Ovary (tissue), 7 donors: ENCODE measurements at regions not wholly inside any gene's neighbourhood (a gene's known extent, or its start where the extent isn't known, plus 50 kb on each side); places are given as distances from the start of the nearest gene placed in this dataset.

Source experiments
- DNase-seq, 5 donors: peaks; one replicate each; pipeline ENCODE4 v3.0.0-alpha.2; 2019 to 2020
- H3K27ac ChIP-seq, 2 donors: fragments of 200-600 bp; one replicate each; pipeline versions ENCODE4 v1.5.1 to v1.8.0; 2019 to 2022
- H3K27me3 ChIP-seq: fragments of 200-600 bp; one replicate; pipeline ENCODE4 v1.8.0; 2022
- H3K36me3 ChIP-seq: fragments of 200-600 bp; sonication (generic); one replicate; pipeline ENCODE4 v1.5.1; 2019
- H3K4me1 ChIP-seq: one replicate; pipeline ENCODE4 v1.8.1; 2013; ENCODE audit warnings: mild to moderate bottlenecking, moderate library complexity; ENCODE audit not compliant: insufficient read depth
- H3K4me3 ChIP-seq: fragments of 200-600 bp; sonication (generic); one replicate; pipeline ENCODE4 v1.5.1; 2017
- H3K9me3 ChIP-seq, 2 donors: fragments of 200-600 bp in 1 of 2; sonication (generic) in 1 of 2; one replicate each; pipeline versions ENCODE4 v1.5.1 to v1.8.1; 2013 to 2019; ENCODE audit warnings: mild to moderate bottlenecking in 1 of 2, moderate library complexity in 1 of 2
- EP300 ChIP-seq: sonication (generic); formaldehyde crosslinking; IDR thresholded peaks from one replicate; pipeline ENCODE4 v1.6.1; 2017; ENCODE audit warnings: antibody characterized with exemption
- POLR2A ChIP-seq: fragments of 450-650 bp; IDR thresholded peaks from one replicate; pipeline ENCODE4 v1.6.1; 2017; ENCODE audit warnings: antibody characterized with exemption, mild to moderate bottlenecking, moderate library complexity
- WGBS, 3 donors: extraction: QIAGEN DNeasy Blood & Tissue Kit in 1 of 3; methylation state at CpG; one replicate each; pipeline versions ENCODE4 v1.1.5 to v1.1.7; 2013 to 2017; 5-methylcytosine and 5-hydroxymethylcytosine counted together
- intact Hi-C, 4 donors: fragments of 100-400 bp; cut with DNase I; formaldehyde crosslinking; loops; one replicate each; pipeline versions ENCODE4 v1.11.0 to v1.15.1; 2022 to 2023
- TF ChIP-seq, protein P1 (sequence below), 3 donors: fragments of 450-650 bp in 2 of 3; fragments of 200-600 bp in 1 of 3; IDR thresholded peaks; one replicate each; pipeline versions ENCODE4 v1.5.1 to v1.8.0; 2016 to 2022; ENCODE audit warnings: antibody characterized with exemption in 3 of 3, mild to moderate bottlenecking in 1 of 3
- donor health status: DM: no; HTN: no; CAD: no; lungs with moderate emphysema.
- donor health status: DM: no; HTN: no; CAD: no.
- donor health status: Bipolar disorder and iron deficiency.
- donor health status: DM: no; HTN: no; CAD: no.
- donor health status: DM: yes; HTN: yes; CAD: no.

DNA sequence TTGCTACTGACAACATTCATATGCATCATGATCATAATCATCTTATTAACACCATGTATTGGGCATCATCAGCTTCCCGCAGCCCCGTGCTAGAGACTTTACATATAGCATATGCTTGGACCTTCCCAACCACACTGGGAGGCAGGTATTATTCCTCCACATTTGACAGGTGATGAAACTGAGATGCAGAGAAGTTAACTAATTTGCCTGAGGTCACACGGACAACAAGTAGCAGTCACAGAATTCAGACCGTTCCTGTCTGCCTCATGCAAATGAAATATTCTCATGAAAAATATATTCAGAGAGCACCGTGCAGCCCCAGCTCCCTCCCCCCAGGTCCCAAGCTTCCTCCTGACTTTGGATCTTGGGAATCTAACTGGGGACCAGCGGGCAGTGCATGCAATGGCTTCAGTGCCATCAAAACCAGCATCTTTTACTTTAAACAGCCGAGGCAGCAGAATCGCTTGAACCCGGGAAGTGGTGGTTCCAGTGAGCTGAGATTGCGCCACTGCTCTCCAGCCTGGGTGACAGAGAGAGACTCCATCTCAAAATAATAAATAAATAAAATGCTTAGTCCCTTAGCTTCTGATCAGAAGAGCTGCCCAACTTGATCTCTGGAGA lies 112.2 kb upstream of the GPR26 start:
- Histone ChIP-seq H3K4me1 (no peaks in the 10 kb centered on the region), H3K9me3 (no peaks in the 10 kb centered on the region), H3K27me3 (no peaks in the 10 kb centered on the region), H3K27ac (no peak overlapping the region), H3K36me3 (no peaks in the 10 kb centered on the region), H3K4me3 (no peak overlapping the region)
- intact Hi-C loops: loop anchor here in 1 of 4 donors (10.0 kb wide), 1 partner anchor 419 kb away; the partner anchor contains the start of gene HMX3
- TF ChIP-seq, protein P1, sequence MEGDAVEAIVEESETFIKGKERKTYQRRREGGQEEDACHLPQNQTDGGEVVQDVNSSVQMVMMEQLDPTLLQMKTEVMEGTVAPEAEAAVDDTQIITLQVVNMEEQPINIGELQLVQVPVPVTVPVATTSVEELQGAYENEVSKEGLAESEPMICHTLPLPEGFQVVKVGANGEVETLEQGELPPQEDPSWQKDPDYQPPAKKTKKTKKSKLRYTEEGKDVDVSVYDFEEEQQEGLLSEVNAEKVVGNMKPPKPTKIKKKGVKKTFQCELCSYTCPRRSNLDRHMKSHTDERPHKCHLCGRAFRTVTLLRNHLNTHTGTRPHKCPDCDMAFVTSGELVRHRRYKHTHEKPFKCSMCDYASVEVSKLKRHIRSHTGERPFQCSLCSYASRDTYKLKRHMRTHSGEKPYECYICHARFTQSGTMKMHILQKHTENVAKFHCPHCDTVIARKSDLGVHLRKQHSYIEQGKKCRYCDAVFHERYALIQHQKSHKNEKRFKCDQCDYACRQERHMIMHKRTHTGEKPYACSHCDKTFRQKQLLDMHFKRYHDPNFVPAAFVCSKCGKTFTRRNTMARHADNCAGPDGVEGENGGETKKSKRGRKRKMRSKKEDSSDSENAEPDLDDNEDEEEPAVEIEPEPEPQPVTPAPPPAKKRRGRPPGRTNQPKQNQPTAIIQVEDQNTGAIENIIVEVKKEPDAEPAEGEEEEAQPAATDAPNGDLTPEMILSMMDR (IDR thresholded peaks at IDR 0.05): no peak
- no peak for TF ChIP-seq EP300
- no peak for TF ChIP-seq POLR2A
- 75 to 82% (median 81%) methylated on average over 10 of the region's 10 CpGs for WGBS, 3 donors
- DNase-seq: no peak

DNA sequence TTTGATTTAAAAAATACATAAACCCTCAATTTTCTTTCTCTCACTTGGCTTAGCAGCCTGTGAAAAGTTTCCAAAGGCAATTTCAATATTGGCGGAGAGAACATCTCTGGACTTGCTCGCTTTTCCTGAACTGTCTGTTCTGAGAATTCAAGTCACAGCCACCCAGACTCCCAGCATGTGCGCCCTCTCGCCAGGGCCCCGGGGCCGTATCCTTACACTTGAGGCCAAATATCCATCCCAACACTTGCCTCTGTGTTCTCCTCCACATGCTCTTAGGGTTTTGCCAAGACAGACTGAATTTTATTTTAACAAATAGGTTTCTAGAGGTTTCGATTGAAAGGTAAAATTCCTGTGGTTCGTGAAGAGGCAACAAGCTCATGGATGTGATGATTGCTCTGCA lies 111.5 kb upstream of the GPR26 start:
- 76 to 82% (median 79%) methylated on average over 8 of the region's 8 CpGs for WGBS, 3 donors
- no peaks in the 10 kb centered on the region for H3K36me3 ChIP-seq
- intact Hi-C loops: loop anchor here in 3 of 4 donors (5.0 to 10.0 kb wide), 2 partner anchors 420 to 422 kb away; partner anchors contain the start of gene HMX3 (in 1 of the 3)
- H3K27ac ChIP-seq: no peak overlapping the region
- no peak for DNase-seq
- no peaks in the 10 kb centered on the region for H3K4me1 ChIP-seq
- no peaks in the 10 kb centered on the region for H3K9me3 ChIP-seq
- no peaks in the 10 kb centered on the region for H3K27me3 ChIP-seq
- TF ChIP-seq, protein P1 (IDR thresholded peaks at IDR 0.05): no peak
- TF ChIP-seq POLR2A (no peak), EP300 (no peak)
- H3K4me3 ChIP-seq: no peak overlapping the region

DNA sequence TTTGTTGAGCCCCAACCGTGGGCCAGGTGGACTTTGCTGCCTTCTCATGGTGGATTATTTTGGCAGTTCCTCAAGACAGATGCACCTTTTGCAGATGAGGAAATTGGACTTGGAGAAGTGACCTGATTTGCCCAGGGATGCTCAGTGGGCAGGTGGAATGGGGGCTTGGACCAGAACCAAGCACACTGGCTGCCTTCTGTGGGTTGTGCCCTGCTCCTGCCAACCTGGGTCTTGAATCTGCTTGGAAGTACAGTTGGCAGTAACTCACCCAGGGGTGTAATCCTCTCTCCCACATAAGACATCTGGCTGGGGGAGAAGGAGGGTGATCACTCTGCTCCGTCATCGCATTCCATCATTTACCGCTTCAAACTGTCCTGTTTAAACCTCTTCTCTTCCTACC lies 110.5 kb upstream of the GPR26 start:
- H3K4me3 ChIP-seq: no peak overlapping the region
- no peaks in the 10 kb centered on the region for H3K4me1 ChIP-seq
- no peaks in the 10 kb centered on the region for H3K27me3 ChIP-seq
- no peak overlapping the region for H3K27ac ChIP-seq
- no peak for DNase-seq
- whole genome bisulfite sequencing, 3 donors: 57 to 81% (median 59%) methylated on average over 4 of the region's 4 CpGs
- H3K36me3 ChIP-seq: no peaks in the 10 kb centered on the region
- TF ChIP-seq EP300: no peak
- TF ChIP-seq, protein P1 (IDR thresholded peaks at IDR 0.05): no peak
- TF ChIP-seq POLR2A: no peak
- intact Hi-C loops: loop anchor here in 3 of 4 donors (5.0 to 10.0 kb wide), 2 partner anchors 421 to 423 kb away; partner anchors contain the start of gene HMX3 (in 1 of the 3)
- H3K9me3 ChIP-seq: no peaks in the 10 kb centered on the region

DNA sequence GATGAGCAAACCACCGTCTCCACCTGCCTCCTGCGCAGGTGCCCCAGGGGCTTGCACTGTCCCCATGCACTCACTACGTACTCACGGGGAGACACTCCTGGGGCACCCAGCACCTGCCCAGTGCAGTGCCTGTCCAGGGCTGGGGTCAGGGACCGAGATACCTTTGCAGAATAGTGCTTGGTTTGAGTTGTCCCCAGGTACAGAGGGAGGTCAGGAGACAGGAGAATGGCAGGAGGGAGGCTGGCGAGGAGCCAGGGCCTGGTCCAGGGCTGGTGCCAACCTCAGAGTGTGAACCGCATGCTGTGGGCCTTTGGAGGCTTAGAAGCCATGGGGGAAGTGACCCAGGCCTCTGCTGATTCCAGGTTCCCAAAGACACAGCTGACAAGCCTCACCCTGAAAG lies 110.1 kb upstream of the GPR26 start:
- no peak overlapping the region for H3K27ac ChIP-seq
- no peak for DNase-seq
- H3K27me3 ChIP-seq: no peaks in the 10 kb centered on the region
- no peaks in the 10 kb centered on the region for H3K4me1 ChIP-seq
- intact Hi-C loops: loop anchor here in 3 of 4 donors (5.0 to 10.0 kb wide), 2 partner anchors 421 to 424 kb away; partner anchors contain the start of gene HMX3 (in 1 of the 3)
- TF ChIP-seq POLR2A: no peak
- TF ChIP-seq EP300: no peak
- TF ChIP-seq, protein P1 (IDR thresholded peaks at IDR 0.05): no peak
- WGBS, 3 donors: 59 to 68% (median 62%) methylated on average over 7 of the region's 7 CpGs
- no peak overlapping the region for H3K4me3 ChIP-seq
- no peaks in the 10 kb centered on the region for H3K9me3 ChIP-seq
- no peaks in the 10 kb centered on the region for H3K36me3 ChIP-seq
